Ovary (tissue), 7 donors: ENCODE measurements at regions not wholly inside any gene's neighbourhood (a gene's known extent, or its start where the extent isn't known, plus 50 kb on each side); places are given as distances from the start of the nearest gene placed in this dataset.

Experiments used
- DNase-seq, 5 donors: peaks; one replicate each; pipeline ENCODE4 v3.0.0-alpha.2; 2019 to 2020
- H3K27ac ChIP-seq, 2 donors: fragments of 200-600 bp; one replicate each; pipeline versions ENCODE4 v1.5.1 to v1.8.0; 2019 to 2022
- H3K27me3 ChIP-seq: fragments of 200-600 bp; one replicate; pipeline ENCODE4 v1.8.0; 2022
- H3K36me3 ChIP-seq: fragments of 200-600 bp; sonication (generic); one replicate; pipeline ENCODE4 v1.5.1; 2019
- H3K4me1 ChIP-seq: one replicate; pipeline ENCODE4 v1.8.1; 2013; ENCODE audit warnings: mild to moderate bottlenecking, moderate library complexity; ENCODE audit not compliant: insufficient read depth
- H3K4me3 ChIP-seq: fragments of 200-600 bp; sonication (generic); one replicate; pipeline ENCODE4 v1.5.1; 2017
- H3K9me3 ChIP-seq, 2 donors: fragments of 200-600 bp in 1 of 2; sonication (generic) in 1 of 2; one replicate each; pipeline versions ENCODE4 v1.5.1 to v1.8.1; 2013 to 2019; ENCODE audit warnings: mild to moderate bottlenecking in 1 of 2, moderate library complexity in 1 of 2
- EP300 ChIP-seq: sonication (generic); formaldehyde crosslinking; IDR thresholded peaks from one replicate; pipeline ENCODE4 v1.6.1; 2017; ENCODE audit warnings: antibody characterized with exemption
- POLR2A ChIP-seq: fragments of 450-650 bp; IDR thresholded peaks from one replicate; pipeline ENCODE4 v1.6.1; 2017; ENCODE audit warnings: antibody characterized with exemption, mild to moderate bottlenecking, moderate library complexity
- WGBS, 3 donors: extraction: QIAGEN DNeasy Blood & Tissue Kit in 1 of 3; methylation state at CpG; one replicate each; pipeline versions ENCODE4 v1.1.5 to v1.1.7; 2013 to 2017; 5-methylcytosine and 5-hydroxymethylcytosine counted together
- intact Hi-C, 4 donors: fragments of 100-400 bp; cut with DNase I; formaldehyde crosslinking; loops; one replicate each; pipeline versions ENCODE4 v1.11.0 to v1.15.1; 2022 to 2023
- TF ChIP-seq, protein P1 (sequence below), 3 donors: fragments of 450-650 bp in 2 of 3; fragments of 200-600 bp in 1 of 3; IDR thresholded peaks; one replicate each; pipeline versions ENCODE4 v1.5.1 to v1.8.0; 2016 to 2022; ENCODE audit warnings: antibody characterized with exemption in 3 of 3, mild to moderate bottlenecking in 1 of 3
- donor health status: DM: no; HTN: no; CAD: no; lungs with moderate emphysema.
- donor health status: DM: no; HTN: no; CAD: no.
- donor health status: Bipolar disorder and iron deficiency.
- donor health status: DM: no; HTN: no; CAD: no.
- donor health status: DM: yes; HTN: yes; CAD: no.

DNA sequence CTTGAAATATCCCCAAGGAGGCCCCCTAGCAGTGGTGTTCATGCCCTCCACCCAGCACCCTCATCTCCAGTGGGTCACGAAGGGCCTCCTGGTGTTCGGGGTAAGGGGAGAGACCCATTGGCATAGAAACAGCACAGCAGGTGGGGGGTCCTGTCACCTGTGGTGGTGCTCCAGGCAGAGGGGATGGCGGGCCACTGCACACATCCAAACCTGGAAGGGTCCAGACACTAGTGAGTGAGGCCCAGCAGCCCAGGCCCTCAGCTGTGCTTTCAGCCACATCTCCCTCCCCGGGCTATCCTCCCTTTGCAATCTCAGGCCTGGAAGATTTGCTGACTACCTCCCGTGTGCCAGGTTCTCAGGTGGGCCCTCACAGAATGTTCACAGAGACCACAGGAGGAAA lies 59.4 kb upstream of the LYVE1 start:
- no peaks in the 10 kb centered on the region for H3K9me3 ChIP-seq
- no peak for DNase-seq
- H3K27me3 ChIP-seq, result no peaks in the 10 kb centered on the region
- peaks cover 3% of the 10 kb centered on the region for H3K4me1 ChIP-seq
- WGBS, 3 donors, result 94% methylated on average over 5 of the region's 5 CpGs
- H3K4me3 ChIP-seq, result no peak overlapping the region
- intact Hi-C loops, result loop anchor here in 2 of 4 donors (10.0 kb wide), 2 partner anchors 67 to 107 kb away; partner anchors contain the start of gene IRAG1 (in 1 of the 2)
- H3K36me3 ChIP-seq, result no peaks in the 10 kb centered on the region
- no peak for TF ChIP-seq POLR2A
- TF ChIP-seq, protein P1, sequence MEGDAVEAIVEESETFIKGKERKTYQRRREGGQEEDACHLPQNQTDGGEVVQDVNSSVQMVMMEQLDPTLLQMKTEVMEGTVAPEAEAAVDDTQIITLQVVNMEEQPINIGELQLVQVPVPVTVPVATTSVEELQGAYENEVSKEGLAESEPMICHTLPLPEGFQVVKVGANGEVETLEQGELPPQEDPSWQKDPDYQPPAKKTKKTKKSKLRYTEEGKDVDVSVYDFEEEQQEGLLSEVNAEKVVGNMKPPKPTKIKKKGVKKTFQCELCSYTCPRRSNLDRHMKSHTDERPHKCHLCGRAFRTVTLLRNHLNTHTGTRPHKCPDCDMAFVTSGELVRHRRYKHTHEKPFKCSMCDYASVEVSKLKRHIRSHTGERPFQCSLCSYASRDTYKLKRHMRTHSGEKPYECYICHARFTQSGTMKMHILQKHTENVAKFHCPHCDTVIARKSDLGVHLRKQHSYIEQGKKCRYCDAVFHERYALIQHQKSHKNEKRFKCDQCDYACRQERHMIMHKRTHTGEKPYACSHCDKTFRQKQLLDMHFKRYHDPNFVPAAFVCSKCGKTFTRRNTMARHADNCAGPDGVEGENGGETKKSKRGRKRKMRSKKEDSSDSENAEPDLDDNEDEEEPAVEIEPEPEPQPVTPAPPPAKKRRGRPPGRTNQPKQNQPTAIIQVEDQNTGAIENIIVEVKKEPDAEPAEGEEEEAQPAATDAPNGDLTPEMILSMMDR (IDR thresholded peaks at IDR 0.05), result no peak
- no peak overlapping the region for H3K27ac ChIP-seq

DNA sequence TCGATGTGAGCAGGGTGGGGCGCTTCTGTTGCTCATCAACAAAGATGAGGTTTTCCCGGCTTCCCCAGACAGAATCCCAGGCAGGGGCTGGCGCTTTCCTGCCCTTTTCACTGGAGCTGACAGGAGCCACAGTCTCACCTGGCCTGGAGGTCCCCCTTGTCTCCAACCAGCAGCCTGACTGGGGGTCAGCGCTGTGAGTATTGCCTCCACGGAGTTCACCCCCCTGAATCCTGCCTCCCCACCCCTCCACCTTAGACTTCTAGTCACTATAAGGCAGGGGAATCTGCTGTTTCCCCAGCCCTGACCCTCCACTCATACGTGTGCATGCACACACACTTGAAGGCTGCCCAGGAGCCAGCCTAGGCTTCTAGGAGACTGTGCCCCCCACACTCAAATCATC lies 58.8 kb upstream of the LYVE1 start:
- no peak overlapping the region for H3K4me3 ChIP-seq
- H3K9me3 ChIP-seq, result no peaks in the 10 kb centered on the region
- intact Hi-C loops, result loop anchor here in 2 of 4 donors (10.0 kb wide), 2 partner anchors 68 to 108 kb away; partner anchors contain the start of gene IRAG1 (in 1 of the 2)
- DNase-seq, result no peak
- H3K27me3 ChIP-seq, result no peaks in the 10 kb centered on the region
- H3K4me1 ChIP-seq, result peaks cover 3% of the 10 kb centered on the region
- H3K27ac ChIP-seq, result no peak overlapping the region
- no peaks in the 10 kb centered on the region for H3K36me3 ChIP-seq
- 87 to 99% (median 94%) methylated on average over 7 of the region's 7 CpGs for WGBS, 3 donors
- TF ChIP-seq POLR2A, result no peak
- TF ChIP-seq EP300, result no peak
- TF ChIP-seq, protein P1 (IDR thresholded peaks at IDR 0.05), result no peak

- WGBS, 3 donors, result 69 to 92% (median 82%) methylated on average over 12 to 13 of the region's 13 CpGs
- Histone ChIP-seq H3K27ac (no peak overlapping the region), H3K4me1 (peaks cover 3% of the 10 kb centered on the region), H3K4me3 (no peak overlapping the region), H3K36me3 (no peaks in the 10 kb centered on the region), H3K9me3 (no peaks in the 10 kb centered on the region), H3K27me3 (no peaks in the 10 kb centered on the region)
- no peak for TF ChIP-seq EP300
- TF ChIP-seq, protein P1 (IDR thresholded peaks at IDR 0.05), result no peak
- TF ChIP-seq POLR2A, result no peak
- intact Hi-C loops, result loop anchor here in 2 of 4 donors (10.0 kb wide), 2 partner anchors 69 to 109 kb away; partner anchors contain the start of gene IRAG1 (in 1 of the 2)
- DNase-seq, result no peak
These were observed 57.5 kb upstream of the LYVE1 start for GRCh38 chr11:10625982-10626311.

DNA sequence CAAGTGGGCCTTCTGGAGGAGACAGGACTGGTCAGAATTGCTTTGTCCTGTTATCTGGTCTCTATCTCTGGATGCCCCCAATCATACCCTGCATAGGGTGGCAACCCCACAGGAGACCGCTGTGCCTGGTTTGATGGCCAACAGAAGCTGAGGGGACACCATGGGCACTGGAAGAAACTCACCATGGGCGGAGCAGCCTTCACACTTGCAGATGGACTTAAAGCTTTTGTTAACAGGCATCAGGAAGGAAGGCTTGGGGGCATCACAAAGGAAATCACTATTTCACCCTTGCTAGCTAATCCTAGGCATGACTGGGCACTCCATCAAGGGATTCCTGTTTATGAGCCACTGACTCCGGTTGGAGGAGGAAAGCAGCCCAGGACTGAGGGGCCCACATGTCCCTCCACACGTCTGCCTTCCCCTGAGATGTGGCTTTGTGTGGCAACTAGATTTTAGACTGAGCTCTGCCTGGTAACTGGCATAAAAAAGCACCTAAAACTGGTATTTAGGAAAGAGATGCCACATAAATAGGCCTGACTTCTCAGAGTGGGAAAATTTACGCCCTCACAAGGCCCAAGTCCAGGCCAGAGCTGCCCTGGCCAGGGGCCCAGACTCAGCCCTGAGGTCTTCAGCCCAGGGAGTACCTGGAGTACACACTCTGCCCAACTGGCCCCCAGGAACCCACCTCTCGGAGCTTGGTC lies 57.0 kb upstream of the LYVE1 start:
- Histone ChIP-seq H3K4me1 (peaks cover 3% of the 10 kb centered on the region), H3K36me3 (no peaks in the 10 kb centered on the region), H3K27me3 (no peaks in the 10 kb centered on the region), H3K4me3 (no peak overlapping the region), H3K9me3 (no peaks in the 10 kb centered on the region), H3K27ac (no peak overlapping the region)
- intact Hi-C loops, result loop anchor here in 2 of 4 donors (10.0 kb wide), 2 partner anchors 69 to 109 kb away; partner anchors contain the start of gene IRAG1 (in 1 of the 2)
- WGBS, 3 donors, result 72 to 90% (median 87%) methylated on average over 5 to 6 of the region's 6 CpGs
- TF ChIP-seq, protein P1 (IDR thresholded peaks at IDR 0.05), result no peak
- TF ChIP-seq EP300, result no peak
- DNase-seq, result no peak
